Bronchial epithelial cell (primary cell): ENCODE measurements at regions not wholly inside any gene's neighbourhood (a gene's known extent, or its start where the extent isn't known, plus 50 kb on each side); places are given as distances from the start of the nearest gene placed in this dataset.

Experiments
- DNase-seq: peaks from one replicate; pipeline ENCODE4 v3.0.0-alpha.2; 2010; ENCODE audit warnings: low read depth
- FAIRE-seq: peaks from 2 replicates; lab custom pipeline; 2011; peaks lifted over from hg19 to GRCh38; lab: Jason Lieb, UNC
- H3K27me3 ChIP-seq: 2 replicates; pipeline ENCODE4 v1.5.1; 2011; ENCODE audit warnings: low read length; ENCODE audit not compliant: control insufficient read depth, insufficient read depth
- H3K36me3 ChIP-seq: 2 replicates; pipeline ENCODE4 v1.5.1; 2011; ENCODE audit warnings: low read length; ENCODE audit not compliant: control insufficient read depth, insufficient read depth
- H3K4me3 ChIP-seq: 2 replicates; pipeline ENCODE4 v1.5.1; 2011; ENCODE audit warnings: mild to moderate bottlenecking, low read depth, low read length, control low read depth
- TF ChIP-seq, protein P1 (sequence below): IDR thresholded peaks from 2 replicates; pipeline ENCODE4 v1.5.1; 2011; ENCODE audit warnings: mild to moderate bottlenecking, moderate library complexity, low read length, control low read depth, inconsistent platforms; ENCODE audit not compliant: insufficient read depth, severe bottlenecking

DNA sequence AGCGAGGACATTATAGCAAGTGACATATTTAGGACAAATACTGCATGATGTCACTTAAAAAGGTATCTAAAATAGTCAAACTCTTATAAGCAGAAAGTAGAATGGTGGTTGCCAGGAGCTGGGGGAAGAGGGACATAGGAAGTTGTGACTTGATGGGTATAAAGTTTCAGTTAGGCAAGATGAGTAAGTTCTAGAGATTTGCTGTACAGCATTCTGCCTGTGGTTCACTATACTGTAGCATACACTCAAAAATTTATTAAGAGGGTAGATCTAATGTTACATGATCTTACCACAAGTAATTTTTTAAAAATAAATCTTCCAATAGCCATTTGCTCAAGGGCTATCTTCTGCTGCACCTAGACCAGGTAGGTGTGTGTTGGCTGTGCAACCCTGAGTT, 78.1 kb upstream of the NPAS2 start:
- Histone ChIP-seq H3K4me3 (no peak overlapping the region), H3K27me3 (no peaks in the 10 kb centered on the region), H3K36me3 (no peaks in the 10 kb centered on the region)
- no peak for FAIRE-seq
- TF ChIP-seq, protein P1, sequence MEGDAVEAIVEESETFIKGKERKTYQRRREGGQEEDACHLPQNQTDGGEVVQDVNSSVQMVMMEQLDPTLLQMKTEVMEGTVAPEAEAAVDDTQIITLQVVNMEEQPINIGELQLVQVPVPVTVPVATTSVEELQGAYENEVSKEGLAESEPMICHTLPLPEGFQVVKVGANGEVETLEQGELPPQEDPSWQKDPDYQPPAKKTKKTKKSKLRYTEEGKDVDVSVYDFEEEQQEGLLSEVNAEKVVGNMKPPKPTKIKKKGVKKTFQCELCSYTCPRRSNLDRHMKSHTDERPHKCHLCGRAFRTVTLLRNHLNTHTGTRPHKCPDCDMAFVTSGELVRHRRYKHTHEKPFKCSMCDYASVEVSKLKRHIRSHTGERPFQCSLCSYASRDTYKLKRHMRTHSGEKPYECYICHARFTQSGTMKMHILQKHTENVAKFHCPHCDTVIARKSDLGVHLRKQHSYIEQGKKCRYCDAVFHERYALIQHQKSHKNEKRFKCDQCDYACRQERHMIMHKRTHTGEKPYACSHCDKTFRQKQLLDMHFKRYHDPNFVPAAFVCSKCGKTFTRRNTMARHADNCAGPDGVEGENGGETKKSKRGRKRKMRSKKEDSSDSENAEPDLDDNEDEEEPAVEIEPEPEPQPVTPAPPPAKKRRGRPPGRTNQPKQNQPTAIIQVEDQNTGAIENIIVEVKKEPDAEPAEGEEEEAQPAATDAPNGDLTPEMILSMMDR = no peak
- DNase-seq = peak; percentile 37

DNA sequence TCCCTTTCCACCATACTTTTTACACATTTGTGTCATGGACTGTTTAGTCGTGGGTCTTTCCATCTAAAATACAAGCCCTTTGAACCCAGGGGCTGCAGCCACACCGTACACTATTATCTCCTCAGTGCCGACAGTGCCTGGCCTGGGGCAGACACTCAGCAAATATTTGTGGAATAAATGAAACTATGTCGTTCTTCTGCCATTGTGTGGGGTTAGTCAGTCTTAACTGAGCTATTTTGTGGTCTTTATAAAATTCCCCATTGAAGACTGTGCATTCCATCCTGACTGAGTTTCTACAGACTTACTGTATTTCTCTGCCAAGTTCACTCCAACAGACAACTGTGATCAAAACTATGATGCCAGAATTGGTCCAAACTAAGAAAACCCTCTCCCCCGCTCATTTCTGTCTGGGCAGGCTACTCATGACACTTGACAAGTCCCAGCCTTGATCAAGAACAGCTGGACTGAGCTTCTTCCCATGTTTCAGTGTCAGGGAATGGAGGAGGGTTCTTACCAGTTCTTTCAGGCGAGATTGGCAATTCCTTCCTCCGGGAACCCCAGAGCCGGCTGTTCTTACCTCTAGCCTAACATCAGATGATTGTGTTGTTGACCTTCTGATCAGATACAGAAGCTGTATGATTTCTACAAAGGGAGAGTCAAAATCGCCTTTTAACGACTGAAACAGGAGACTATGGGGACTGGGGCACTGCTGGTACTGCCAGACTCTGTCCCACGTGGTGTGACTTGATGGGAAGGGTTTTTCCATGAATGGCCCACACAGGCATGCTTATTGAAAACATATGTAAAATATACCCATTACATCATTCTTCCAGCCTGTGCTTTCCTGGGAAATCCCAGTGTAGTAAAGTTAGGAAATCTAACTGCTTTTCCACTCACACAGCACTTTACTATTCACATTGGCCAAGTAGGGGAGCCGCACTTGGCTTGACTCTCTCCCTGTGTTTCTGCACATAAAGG, 77.4 kb upstream of the NPAS2 start:
- Histone ChIP-seq H3K27me3 (no peaks in the 10 kb centered on the region), H3K36me3 (no peaks in the 10 kb centered on the region), H3K4me3 (no peak overlapping the region)
- TF ChIP-seq, protein P1 = no peak
- peak; percentile 83 for DNase-seq
- peak; percentile 58 for FAIRE-seq

DNA sequence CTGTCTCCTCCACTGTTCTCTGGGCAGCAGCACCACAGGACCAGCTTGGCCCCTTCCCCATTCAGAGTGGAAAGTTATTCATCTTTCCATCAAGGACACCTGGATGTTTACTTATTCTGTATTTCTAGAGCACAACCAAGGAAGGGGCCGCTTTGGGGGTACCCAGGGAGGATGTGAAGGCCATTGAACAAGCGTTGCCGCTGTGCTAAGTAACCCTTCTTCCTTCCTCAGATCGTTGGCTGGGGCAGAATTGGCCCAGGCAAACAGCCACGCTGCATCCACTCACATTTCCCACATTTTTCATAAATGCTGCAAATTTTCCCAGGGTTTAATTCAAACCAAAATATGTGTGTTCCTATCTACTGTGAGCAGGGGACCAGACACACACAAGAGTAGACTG, 76.2 kb upstream of the NPAS2 start:
- no peak for DNase-seq
- Histone ChIP-seq H3K4me3 (no peak overlapping the region), H3K27me3 (no peaks in the 10 kb centered on the region), H3K36me3 (no peaks in the 10 kb centered on the region)
- TF ChIP-seq, protein P1 = no peak
- no peak for FAIRE-seq

DNA sequence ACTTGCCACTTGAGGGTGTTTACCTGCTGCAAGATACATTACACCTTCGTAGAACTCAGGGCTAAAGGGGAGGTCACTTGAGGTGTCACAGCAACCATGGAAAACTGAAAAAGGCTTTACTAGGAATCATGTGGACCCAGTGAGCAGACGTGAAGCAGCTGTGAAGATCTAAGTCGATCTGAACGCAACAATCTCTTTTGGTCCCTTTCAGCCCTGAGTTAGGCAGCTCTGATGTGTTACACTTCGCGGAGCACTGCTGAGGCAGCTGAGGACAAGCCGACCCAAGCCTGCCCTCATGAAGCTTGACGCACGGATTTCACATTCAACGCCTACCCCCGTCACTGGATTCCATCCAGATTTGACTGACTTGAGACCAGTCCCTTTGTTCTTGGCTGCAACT, 75.8 kb upstream of the NPAS2 start:
- H3K27me3 ChIP-seq = no peaks in the 10 kb centered on the region
- H3K4me3 ChIP-seq = no peak overlapping the region
- TF ChIP-seq, protein P1 = no peak
- H3K36me3 ChIP-seq = no peaks in the 10 kb centered on the region
- FAIRE-seq = no peak
- DNase-seq = no peak

DNA sequence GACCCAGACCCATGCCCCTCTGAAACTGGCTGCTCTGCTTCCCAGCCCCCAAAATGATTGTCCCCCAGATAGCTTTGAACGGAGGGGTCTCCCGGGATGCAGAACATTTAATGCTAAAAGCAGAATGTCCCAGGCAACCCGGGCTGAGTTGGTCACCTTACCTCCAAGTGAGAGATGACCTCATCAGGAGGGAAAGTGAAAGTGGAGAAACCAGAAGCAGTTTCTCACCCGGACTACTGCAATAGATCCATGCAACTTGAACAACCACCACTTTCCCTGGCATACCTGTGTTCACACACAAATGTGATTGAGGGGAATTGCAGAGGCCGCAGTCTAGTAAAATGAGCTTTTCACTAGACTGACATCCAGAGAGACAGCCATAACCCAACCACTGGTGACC, 75.3 kb upstream of the NPAS2 start:
- Histone ChIP-seq H3K36me3 (no peaks in the 10 kb centered on the region), H3K4me3 (no peak overlapping the region), H3K27me3 (no peaks in the 10 kb centered on the region)
- DNase-seq (peak; percentile 58), FAIRE-seq (no peak)
- TF ChIP-seq, protein P1 = no peak
